C4-2B (cell line): ENCODE measurements at regions not wholly inside any gene's neighbourhood (a gene's known extent, or its start where the extent isn't known, plus 50 kb on each side); places are given as distances from the start of the nearest gene placed in this dataset.

Source experiments
- CTCF ChIP-seq: fragments of 450-650 bp; conservative IDR thresholded peaks from 2 replicates; pipeline ENCODE4 v1.5.1; 2017; ENCODE audit warnings: mild to moderate bottlenecking
- ZFX ChIP-seq: fragments of 450-650 bp; IDR thresholded peaks from 2 replicates; pipeline ENCODE4 v1.6.1; 2017

- no peak for TF ChIP-seq CTCF
- TF ChIP-seq ZFX, result no peak
Measured at GRCh38 chr3:18609187-18609586, 184.0 kb upstream of the SATB1 start.
